ENCODE measurements at regions not wholly inside any gene's neighbourhood (a gene's known extent, or its start where the extent isn't known, plus 50 kb on each side); places are given as distances from the start of the nearest gene placed in this dataset.
"Not testable (repeated sequence)": the region's sequence is repeated elsewhere in the genome, so short reads cannot be mapped to it uniquely, and the experiment has no call there.

DNA sequence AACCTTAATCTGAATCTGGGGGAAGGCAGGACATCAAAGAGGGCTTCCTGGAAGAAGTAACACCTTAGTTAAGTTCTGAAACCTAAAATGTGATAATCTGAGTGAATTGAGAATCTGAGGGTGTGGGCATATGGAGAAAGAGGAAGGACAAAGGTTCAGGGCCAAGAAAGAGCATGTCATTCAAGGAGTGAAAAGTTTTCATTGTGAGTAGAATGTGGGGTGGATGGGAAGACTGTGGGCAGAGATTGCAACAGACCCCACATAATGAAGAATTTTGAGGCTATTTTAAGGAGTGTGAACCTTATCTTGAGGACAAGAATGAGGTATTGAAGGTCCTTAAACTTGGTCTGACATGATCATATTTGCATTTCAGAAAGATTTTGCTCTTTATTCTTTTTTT lies 227.2 kb downstream of the PTGER3 start:
- DNase-seq (ENCODE audit: low read depth), result no peak

DNA sequence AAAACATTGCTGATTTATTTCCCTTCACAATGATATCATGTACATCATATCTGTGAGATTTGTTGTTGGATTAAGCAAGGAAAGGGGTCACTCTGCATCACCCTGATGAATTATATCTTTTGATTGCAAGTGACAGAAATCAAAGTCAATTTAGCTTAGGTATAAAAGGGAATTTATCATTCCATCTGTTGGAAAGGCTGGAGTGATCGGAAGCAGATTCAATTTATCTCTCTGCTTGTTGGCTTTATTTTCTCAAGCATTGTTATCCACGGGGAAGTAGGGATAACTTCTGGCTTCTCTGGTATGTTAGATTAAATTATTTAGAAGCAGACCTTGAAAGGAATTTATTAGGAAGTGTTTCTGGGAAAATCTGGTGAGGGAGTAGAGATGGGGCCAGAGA lies 226.6 kb downstream of the PTGER3 start:
- DNase-seq (ENCODE audit: low read depth), result no peak

- DNase-seq (ENCODE audit: low read depth), result no peak
Measured at GRCh38 chr1:70826428-70826827, 221.2 kb downstream of the PTGER3 start.

DNA sequence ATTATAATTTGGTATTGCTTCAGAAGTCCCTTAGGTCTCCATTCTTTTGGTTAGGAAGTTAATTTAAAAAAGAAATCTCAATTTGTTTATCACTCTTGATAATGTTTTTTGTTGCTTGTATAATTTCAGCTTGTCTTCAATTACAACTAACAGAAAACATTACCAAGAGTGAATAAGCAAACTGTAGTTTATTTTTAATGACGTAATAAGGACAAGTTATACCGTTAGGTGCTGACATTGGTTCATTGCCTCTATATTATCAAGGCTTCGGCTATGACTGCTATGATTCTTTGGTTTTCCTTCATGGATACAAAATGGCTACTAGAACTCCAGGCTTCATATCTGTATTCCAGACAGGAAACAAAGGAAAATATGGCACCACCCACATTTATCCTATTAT lies 220.6 kb downstream of the PTGER3 start:
- no peak for DNase-seq (ENCODE audit: low read depth)

DNA sequence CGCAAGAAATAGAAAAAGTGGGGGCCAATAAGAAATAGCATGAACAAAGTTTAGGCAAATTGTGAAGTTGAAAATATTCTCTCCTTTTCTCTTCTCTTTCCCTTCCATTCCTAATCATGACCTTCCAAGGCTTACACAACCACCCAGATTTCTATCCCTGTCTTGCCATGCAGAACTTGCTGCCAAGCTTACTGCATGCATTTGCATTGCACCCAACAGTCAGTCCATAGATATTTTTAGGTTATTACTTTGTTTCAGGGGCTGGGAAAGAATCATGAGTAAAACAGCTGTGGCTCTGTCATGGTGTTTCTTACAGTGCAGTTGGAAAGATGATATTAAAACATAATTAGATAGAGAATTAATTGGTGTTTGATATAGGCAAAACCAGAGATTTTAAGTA lies 219.4 kb downstream of the PTGER3 start:
- DNase-seq (ENCODE audit: low read depth), result no peak

DNA sequence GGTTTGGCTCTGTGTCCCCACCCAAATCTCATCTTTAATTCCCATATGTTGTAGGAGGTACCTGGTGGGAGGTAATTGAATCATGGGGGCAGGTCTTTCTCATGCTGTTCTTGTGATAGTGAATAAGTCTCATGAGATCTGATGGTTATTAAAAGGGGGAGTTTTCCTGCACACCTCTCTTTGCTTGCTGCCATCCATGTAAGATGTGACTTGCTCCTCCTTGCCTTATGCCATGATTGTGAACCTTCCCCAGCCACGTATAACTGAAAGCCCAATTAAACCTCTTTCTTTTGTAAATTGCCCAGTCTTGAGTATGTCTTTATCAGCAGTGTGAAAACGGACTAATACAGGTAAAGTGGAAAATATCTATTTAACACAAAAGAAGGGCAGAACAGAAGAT lies 213.3 kb downstream of the PTGER3 start:
- DNase-seq (ENCODE audit: low read depth), result not testable (repeated sequence)

GRCh38 chr1:70836456-70836855 lies 211.2 kb downstream of the PTGER3 start:
- no peak for DNase-seq (ENCODE audit: low read depth)

- DNase-seq (ENCODE audit: low read depth), result no peak
Measured at GRCh38 chr1:70840260-70840953, 207.2 kb downstream of the PTGER3 start.

GRCh38 chr1:70842562-70842961 lies 205.1 kb downstream of the PTGER3 start:
- no peak for DNase-seq (ENCODE audit: low read depth)

- no peak for DNase-seq (ENCODE audit: low read depth)
Measured at GRCh38 chr1:70843452-70843851, 204.2 kb downstream of the PTGER3 start.

GRCh38 chr1:70847013-70847412 lies 200.6 kb downstream of the PTGER3 start:
- DNase-seq (ENCODE audit: low read depth), result no peak

DNA sequence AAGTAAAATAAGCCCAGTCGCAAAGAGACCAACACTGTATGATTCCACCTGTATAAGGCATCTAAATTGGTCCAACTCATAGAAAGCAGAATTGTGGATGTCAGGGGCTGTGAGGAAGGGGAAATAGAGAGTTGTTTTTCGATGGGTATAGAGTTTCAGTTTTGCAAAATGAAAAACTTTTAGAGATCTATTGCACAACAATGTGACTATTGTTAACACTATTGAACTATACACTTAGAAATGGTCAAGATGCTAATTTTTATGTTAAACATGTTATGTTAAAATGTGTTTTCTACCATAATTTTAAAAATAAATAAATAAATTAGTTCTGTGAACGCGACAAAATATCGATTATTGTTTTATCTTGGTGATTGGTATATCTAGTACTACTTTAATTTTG lies 192.4 kb downstream of the PTGER3 start:
- no peak for DNase-seq (ENCODE audit: low read depth)

DNA sequence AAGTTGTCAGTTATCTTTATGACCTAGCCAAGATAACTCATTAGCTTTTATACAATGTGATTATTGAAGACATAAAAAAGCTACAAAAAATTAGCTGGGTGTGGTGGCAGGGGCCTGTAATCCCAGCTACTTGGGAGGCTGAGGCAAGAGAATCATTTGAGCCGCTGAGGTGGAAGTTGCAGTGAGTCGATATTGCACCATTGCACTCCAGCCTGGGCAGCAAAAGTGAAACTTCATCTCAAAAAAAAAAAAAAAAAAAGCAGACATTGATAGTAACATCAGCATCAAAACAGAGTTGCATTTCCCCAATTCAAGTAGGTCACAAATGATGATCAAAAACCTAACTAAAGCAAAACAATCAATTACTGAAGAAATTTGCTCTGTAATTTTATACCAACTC lies 191.4 kb downstream of the PTGER3 start:
- no peak for DNase-seq (ENCODE audit: low read depth)

DNA sequence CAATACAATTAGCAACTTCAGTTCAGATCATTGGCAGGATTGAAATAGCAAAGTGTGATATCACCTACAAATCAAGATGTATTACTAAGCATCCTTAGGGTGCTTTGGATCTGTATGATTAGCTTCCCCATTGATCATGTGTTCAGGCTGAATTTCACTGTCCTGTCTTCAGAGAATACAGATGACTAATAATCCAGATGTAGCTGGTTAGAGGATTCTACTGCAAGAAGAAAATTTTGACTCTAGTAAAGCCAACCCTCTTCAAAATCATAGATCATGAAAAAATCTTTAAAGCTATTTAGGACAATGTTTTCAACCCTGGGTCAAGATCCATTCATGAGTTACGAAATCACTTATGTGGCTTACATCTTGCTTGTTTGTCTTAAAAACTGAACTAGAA lies 184.4 kb downstream of the PTGER3 start:
- no peak for DNase-seq (ENCODE audit: low read depth)

- no peak for DNase-seq (ENCODE audit: low read depth)
Measured at GRCh38 chr1:70864302-70864701, 183.3 kb downstream of the PTGER3 start.

DNA sequence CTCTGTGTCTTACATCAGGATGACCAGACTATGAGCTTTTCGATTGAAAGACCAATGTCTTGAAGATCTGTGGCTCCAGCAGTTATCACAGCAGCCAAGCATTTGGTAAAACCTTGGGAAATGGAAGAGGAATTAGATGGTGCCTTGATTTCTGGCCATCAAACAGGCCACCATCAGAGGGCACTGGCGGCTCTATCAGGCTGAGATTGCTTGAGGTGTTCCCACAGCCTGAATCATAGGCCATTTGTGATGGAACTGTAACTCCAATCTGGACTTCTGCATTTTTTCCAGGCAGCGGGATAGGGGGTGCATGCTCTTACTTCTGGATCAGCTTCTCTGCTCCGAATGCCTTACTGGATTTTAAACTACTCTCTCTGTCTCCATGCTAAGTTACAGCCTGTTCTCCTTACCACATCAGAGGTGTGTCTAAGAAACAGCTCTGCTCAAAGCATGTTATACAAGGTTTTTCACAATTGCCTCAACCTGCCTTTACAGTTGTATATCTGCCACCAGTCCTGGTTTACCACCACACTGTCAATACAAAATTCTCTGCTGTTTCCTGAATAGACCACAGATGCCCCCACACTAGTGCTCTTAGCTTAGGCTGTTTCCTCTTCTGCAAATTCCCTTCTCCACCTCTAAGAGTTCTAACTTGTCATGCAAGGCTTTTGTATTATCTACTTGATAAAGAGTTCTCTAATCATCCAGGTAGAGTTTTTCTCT lies 180.9 kb downstream of the PTGER3 start:
- no peak for DNase-seq (ENCODE audit: low read depth)

DNA sequence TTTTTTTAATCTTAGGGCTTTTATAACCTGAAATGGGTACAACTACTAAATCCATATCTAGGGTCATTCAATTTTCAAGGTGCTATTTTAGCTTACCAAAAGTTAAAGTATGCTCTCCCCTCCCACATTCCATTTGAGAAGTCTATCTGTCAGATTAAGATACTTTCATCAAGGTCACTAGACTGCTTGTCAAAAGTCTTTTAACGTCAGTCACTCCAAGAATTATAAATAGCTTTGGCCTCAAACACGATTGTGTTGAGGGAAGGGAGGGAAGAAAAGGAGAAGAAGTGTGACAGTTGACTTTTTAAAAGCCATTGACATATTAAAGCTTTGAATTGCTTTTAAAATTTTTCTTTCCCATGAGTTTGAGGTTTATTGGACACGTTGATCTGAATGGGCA lies 175.8 kb downstream of the PTGER3 start:
- DNase-seq (ENCODE audit: low read depth), result no peak

- no peak for DNase-seq (ENCODE audit: low read depth)
Measured at GRCh38 chr1:70874063-70874462, 173.6 kb downstream of the PTGER3 start.

DNA sequence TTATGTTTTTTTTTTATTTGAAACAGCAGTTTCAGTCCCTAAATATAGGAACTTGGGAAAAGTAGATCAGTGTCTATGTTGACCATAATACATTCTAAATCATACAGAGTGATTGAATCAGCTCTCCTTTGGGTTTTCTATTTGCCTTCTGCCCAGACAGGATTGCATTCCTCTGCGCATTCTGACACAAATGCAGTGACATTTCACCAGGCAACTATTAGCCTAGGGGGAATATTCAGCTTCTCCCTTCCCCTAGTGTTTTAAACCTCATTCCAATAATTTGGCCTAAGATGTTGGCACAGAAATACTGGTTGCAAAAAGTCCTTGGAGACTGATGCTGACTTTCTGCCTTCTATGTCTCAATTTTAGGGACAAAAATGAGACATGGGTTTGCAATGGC lies 172.8 kb downstream of the PTGER3 start:
- no peak for DNase-seq (ENCODE audit: low read depth)

- DNase-seq (ENCODE audit: low read depth), result no peak
Measured at GRCh38 chr1:70877343-70877742, 170.3 kb downstream of the PTGER3 start.

GRCh38 chr1:70887936-70888335 lies 159.7 kb downstream of the PTGER3 start:
- no peak for DNase-seq (ENCODE audit: low read depth)

DNA sequence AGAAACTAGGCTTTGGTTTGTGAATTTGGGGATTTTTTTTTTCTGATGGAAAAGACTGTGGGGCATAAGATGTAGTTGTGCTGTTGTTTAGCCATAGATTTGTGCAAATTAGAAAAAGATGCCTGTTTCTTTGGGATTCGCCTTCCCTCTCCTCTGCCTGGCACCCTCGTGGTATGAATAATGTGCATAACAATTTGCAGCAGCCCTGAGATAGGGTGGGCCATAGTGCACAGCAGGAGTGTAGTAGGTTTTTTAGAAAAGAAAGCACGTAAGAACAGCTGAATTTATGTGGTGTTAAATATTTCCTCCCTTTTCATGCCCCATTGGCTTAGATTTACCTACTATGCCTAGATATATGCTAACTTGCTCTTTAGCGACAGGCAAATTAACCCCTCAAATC lies 158.9 kb downstream of the PTGER3 start:
- no peak for DNase-seq (ENCODE audit: low read depth)

DNA sequence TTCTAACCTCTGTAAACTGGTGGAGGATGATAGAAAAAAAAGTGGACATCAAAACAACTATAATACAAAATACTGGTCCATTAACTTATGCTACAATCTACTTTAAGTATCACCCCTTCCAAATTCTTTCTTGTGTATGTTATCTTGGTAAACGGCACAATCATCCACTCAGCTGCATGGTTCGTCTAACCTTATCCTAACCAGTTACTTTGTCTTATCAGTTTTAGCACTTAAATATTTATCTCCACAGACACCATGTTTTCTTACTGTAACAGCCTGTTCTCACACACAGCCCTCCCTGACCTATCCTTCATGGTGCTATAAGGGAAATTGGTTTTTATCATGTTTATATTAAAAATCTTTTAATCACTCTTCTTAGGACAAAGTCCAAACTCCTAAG lies 157.2 kb downstream of the PTGER3 start:
- no peak for DNase-seq (ENCODE audit: low read depth)

All from T follicular helper cell (primary cell).